Esophagus (tissue), 2 donors: ENCODE measurements at regions not wholly inside any gene's neighbourhood (a gene's known extent, or its start where the extent isn't known, plus 50 kb on each side); places are given as distances from the start of the nearest gene placed in this dataset.
"Not testable (repeated sequence)": the region's sequence is repeated elsewhere in the genome, so short reads cannot be mapped to it uniquely, and the experiment has no call there.

ENCODE experiments used
- H3K27ac ChIP-seq, 2 donors: one replicate each; pipeline ENCODE4 v1.5.1; 2013; ENCODE audit warnings: low read depth in 2 of 2, mild to moderate bottlenecking in 2 of 2, inconsistent platforms in 1 of 2, low read length in 1 of 2, moderate library complexity in 1 of 2
- H3K27me3 ChIP-seq, 2 donors: one replicate each; pipeline ENCODE4 v1.6.1; 2013; ENCODE audit warnings: low read length in 2 of 2, control low read depth in 1 of 2, mild to moderate bottlenecking in 1 of 2; ENCODE audit not compliant: insufficient read depth in 2 of 2, control insufficient read depth in 1 of 2
- H3K36me3 ChIP-seq, 2 donors: one replicate each; pipeline ENCODE4 v1.6.1; 2013; ENCODE audit warnings: low read length in 1 of 2; ENCODE audit not compliant: control insufficient read depth in 2 of 2, insufficient read depth in 2 of 2
- H3K4me1 ChIP-seq, 2 donors: one replicate each; pipeline ENCODE4 v1.6.1; 2013; ENCODE audit warnings: low read length in 1 of 2; ENCODE audit not compliant: control insufficient read depth in 2 of 2, insufficient read depth in 2 of 2
- H3K4me3 ChIP-seq, 2 donors: one replicate each; pipeline ENCODE4 v1.5.1; 2013; ENCODE audit warnings: low read length in 2 of 2, mild to moderate bottlenecking in 2 of 2, low read depth in 1 of 2, moderate library complexity in 1 of 2
- H3K9me3 ChIP-seq, 2 donors: one replicate each; pipeline ENCODE4 v1.6.1; 2013; ENCODE audit warnings: mild to moderate bottlenecking in 2 of 2, low read depth in 1 of 2, low read length in 1 of 2, moderate library complexity in 1 of 2; ENCODE audit not compliant: control insufficient read depth in 2 of 2, insufficient read depth in 1 of 2
- WGBS, 2 donors: extraction: QIAGEN DNeasy Blood & Tissue Kit; methylation state at CpG; one replicate each; pipeline ENCODE4 v1.1.7; 2013; 5-methylcytosine and 5-hydroxymethylcytosine counted together
- donor health status: healthy with polysubstance abuse.
- donor health status: Bipolar disorder and iron deficiency.

DNA sequence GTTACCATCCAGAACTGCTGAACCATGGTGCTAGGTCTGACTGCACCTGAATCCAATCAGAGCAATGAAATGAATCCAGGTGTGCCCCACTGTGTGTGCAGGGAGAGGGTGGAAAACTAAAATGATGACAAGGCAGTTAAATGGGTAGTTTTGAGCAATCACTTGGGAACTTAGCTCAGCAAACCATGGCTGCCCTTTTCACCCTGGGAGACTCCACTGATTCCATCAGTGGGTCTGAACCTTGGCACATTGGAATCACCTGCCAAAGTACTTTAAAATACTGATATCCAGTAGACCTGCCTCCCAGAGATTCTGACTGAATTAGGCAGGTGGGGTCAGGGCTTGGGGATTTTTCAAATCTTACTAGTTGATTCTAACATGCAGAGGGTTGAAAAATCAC is 59.8 kb upstream of the USP3 start:
- Histone ChIP-seq H3K4me1 (no peaks in the 10 kb centered on the region), H3K27me3 (no peaks in the 10 kb centered on the region), H3K9me3 (no peaks in the 10 kb centered on the region), H3K27ac (no peak overlapping the region), H3K4me3 (no peak overlapping the region), H3K36me3 (no peaks in the 10 kb centered on the region)

DNA sequence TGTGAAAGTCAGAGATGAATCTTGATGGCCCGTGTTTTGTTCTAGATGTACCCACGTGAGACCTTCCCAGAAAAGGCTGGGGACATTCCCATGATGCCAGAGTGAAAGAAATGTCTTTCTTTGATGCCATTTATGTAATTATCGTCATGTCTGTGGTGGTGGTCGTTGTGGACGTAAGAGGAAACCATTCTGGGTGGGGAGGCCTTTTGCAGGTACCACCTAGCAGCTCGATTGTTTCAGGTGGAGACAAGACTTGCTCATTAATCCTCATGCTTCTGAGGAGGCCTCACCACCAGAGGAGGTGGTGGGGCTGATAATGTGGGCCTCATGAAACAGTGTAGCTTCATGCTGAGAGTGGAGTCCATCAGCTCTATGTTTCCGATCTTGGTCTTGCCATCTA is 58.1 kb upstream of the USP3 start:
- no peak overlapping the region for H3K27ac ChIP-seq
- no peaks in the 10 kb centered on the region for H3K27me3 ChIP-seq
- WGBS, 2 donors: 67 to 73% methylated on average over 7 of the region's 7 CpGs
- H3K4me3 ChIP-seq: no peak overlapping the region
- no peaks in the 10 kb centered on the region for H3K36me3 ChIP-seq
- H3K4me1 ChIP-seq: no peaks in the 10 kb centered on the region
- H3K9me3 ChIP-seq: no peaks in the 10 kb centered on the region

DNA sequence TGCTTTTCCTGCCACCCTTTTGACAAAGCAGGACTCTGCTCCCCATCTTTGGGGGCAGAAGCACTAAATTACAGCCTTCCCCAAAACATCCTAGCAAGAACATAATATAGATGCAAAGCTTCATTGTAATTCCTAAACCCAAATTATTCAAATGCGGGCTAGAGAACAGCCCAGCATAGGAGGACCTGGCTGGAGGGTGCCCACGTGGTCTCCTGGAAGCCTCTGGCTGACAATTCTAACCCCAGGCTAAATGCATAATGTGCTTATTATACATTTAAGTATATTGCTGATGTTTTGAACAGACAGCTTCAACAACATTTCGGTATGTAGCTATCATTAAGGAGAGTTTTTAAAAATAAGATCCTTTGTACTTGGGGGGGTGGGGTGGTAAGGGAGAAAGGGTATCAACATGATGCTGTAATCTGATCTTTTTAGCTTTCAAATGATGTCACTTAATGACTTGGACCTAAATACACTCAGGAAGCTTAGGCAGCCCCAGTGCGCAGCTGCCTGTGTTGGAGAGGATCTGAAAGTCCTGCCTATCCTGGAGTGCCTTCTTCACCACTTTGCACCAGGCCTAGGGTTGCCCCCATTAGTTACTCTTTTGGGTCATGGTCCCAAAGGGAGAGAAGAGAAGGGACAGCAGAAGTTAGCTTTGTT is 57.2 kb upstream of the USP3 start:
- Histone ChIP-seq H3K4me1 (no peaks in the 10 kb centered on the region), H3K4me3 (no peak overlapping the region)
- 84 to 85% methylated on average over 4 of the region's 4 CpGs for WGBS, 2 donors

DNA sequence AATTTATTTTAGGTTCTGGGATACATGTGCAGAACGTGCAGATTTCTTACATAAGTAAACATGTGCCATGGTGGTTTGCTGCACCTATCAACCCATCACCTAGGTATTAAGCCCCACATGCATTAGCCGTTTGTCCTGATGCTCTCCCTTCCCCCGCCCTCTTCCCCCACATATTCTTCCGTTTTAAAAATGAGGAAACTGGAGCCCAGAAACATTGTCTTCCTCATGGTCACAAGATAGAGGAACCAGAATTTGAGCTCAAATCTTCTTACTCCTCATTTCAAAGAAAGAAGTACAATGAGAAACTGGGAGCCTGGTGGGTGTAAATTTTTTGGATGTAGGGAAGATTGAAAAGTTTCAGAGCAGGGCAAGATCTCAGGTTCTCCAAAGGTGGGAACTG is 56.1 kb upstream of the USP3 start:
- Histone ChIP-seq H3K4me3 (no peak overlapping the region), H3K4me1 (no peaks in the 10 kb centered on the region), H3K36me3 (no peaks in the 10 kb centered on the region), H3K27ac (no peak overlapping the region), H3K9me3 (no peaks in the 10 kb centered on the region), H3K27me3 (no peaks in the 10 kb centered on the region)
- 65 to 74% methylated on average over 4 of the region's 4 CpGs for WGBS, 2 donors

More for the DNA sequence above, 57.2 kb upstream of the USP3 start:
- Histone ChIP-seq H3K9me3 (no peaks in the 10 kb centered on the region), H3K27me3 (no peaks in the 10 kb centered on the region), H3K36me3 (no peaks in the 10 kb centered on the region), H3K27ac (no peak overlapping the region)

DNA sequence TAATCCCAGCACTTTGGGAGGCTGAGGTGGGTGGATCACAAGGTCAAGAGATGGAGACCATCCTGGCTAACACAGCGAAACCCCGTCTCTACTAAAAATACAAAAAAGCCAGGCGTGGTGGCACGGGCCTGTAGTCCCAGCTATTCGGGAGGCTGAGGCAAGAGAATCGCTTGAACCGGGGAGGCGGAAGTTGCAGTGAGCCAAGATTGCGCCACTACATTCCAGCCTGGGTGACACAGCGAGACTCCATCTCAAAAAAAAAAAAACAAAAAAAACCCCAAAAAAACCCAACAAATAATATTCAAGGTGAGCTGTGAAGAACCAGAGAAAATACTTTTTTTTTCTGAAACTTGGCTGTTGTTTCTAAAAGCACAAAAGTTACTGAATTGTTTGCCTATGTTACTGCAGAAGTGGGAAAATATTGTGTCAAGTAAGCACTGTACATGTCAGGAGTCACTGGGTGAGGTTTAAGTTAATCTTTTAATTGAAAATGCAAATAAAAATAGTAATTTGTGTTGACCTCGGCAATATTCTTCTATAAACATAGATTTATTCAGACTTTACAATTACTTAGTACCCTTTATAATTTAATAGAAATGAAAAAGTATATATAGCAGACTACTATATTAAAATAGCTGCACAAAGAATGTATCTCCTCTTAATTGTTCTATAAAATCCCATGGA is 55.4 kb upstream of the USP3 start:
- not testable (repeated sequence) for H3K27me3 ChIP-seq, H3K4me3 ChIP-seq, H3K9me3 ChIP-seq, H3K36me3 ChIP-seq, H3K27ac ChIP-seq, H3K4me1 ChIP-seq
- WGBS, 2 donors: 84 to 94% methylated on average over 11 of the region's 11 CpGs

DNA sequence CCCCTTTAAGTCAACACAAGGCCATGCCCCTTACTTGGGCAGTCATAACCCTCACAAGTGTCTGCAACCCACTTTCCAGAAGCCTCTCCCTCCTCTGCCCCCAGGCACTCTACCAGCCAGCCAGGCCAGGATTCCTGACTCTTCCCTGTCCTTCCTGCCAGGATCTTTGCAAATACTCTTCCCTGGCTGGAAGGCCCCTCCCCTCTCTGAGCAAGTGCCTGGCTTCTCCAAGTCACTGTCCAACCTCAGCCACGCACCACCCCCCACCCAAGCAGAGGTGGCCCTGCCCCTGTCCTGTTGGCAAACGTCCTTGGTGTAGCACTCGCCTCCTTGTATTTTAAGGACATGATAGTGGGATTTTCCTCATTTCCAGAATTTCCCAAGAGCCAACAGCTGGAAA is 54.7 kb upstream of the USP3 start:
- H3K9me3 ChIP-seq: no peaks in the 10 kb centered on the region
- no peaks in the 10 kb centered on the region for H3K4me1 ChIP-seq
- 47 to 51% methylated on average over 3 of the region's 3 CpGs for WGBS, 2 donors
- no peaks in the 10 kb centered on the region for H3K27me3 ChIP-seq
- no peak overlapping the region for H3K27ac ChIP-seq
- H3K4me3 ChIP-seq: no peak overlapping the region
- no peaks in the 10 kb centered on the region for H3K36me3 ChIP-seq

DNA sequence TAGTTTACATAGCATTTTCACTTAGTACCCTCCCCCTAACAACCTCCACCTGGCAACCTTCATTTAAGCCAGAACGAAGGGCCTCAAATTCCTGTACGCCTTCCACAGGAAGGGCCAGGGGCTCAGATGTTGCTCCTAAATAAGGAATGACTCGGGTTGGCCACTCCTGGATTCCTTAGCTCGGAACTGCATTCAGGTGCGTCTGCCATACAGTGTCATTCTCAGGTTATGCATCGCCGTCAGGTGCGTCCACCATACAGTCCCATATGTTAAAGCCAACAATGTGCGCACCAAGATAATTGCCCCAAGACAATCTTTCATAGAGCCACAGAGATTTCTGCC is 53.5 kb upstream of the USP3 start:
- no peak overlapping the region for H3K4me3 ChIP-seq
- no peaks in the 10 kb centered on the region for H3K36me3 ChIP-seq
- H3K4me1 ChIP-seq: no peaks in the 10 kb centered on the region
- 89 to 93% methylated on average over 9 of the region's 9 CpGs for WGBS, 2 donors
- H3K27ac ChIP-seq: no peak overlapping the region
- H3K9me3 ChIP-seq: no peaks in the 10 kb centered on the region
- no peaks in the 10 kb centered on the region for H3K27me3 ChIP-seq

DNA sequence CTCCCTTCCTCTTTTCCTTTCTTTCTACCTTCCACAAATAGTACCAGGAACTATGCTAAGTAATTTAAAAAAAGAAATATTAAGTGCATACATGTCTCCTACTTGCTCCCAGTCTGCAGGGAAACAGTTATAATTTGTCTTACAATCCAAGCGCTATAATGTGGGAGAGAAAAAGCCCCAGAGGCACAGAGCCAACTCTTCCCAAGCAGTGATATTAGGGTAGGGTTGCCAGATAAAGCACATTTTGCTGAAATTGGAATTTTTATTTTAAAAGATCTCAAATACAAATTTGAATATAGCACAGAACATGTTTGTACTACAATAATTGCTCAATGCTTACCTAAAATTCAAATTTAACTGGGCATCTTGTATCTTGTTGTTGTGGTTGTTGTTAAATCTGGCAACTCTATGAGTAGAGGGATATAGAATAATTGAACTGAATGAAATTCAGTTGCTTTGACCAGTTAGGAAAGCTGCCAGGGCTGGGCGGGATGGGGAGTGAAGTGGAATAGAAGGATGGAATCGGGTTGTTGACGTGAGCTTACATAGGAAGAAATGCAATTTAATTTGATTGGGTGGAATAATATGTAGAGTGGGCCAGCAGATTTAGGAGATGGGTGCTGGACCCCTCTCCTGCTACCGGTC is 52.6 kb upstream of the USP3 start:
- no peaks in the 10 kb centered on the region for H3K36me3 ChIP-seq
- no peaks in the 10 kb centered on the region for H3K4me1 ChIP-seq
- no peak overlapping the region for H3K27ac ChIP-seq
- no peaks in the 10 kb centered on the region for H3K9me3 ChIP-seq
- no peaks in the 10 kb centered on the region for H3K27me3 ChIP-seq
- 95 to 96% methylated on average over 5 of the region's 5 CpGs for WGBS, 2 donors
- no peak overlapping the region for H3K4me3 ChIP-seq

DNA sequence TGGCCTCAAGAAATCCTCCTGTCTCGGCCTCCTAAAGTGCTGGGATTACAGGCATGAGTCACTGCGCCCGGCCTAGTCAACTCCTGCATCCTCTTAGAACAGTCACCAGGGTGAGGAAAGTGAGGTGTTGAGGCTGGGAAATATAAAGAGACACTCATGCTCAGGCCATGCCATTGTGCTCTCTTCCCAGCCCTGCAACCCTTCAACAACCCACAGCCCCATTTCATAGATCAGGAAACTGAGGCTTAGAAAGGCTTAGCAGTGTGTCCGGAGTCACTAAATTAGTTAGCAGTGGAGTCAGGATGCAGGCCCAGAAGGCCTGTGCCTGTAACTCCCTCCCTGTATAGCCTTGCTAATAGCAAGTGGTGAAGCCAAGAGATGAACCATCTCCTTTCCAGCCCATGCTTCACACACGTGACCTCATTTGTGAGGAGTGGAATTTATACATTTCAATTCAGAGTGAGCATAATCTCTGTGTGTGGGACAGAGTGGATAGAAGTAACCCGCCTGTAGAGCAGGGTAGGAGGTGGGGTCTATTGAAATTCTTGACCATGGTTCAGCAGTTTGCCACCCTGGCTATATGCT is 51.7 kb upstream of the USP3 start:
- H3K27me3 ChIP-seq: no peaks in the 10 kb centered on the region
- no peak overlapping the region for H3K4me3 ChIP-seq

More for the DNA sequence above, 51.7 kb upstream of the USP3 start:
- no peaks in the 10 kb centered on the region for H3K4me1 ChIP-seq
- H3K36me3 ChIP-seq: no peaks in the 10 kb centered on the region
- WGBS, 2 donors: 92 to 93% methylated on average over 6 of the region's 6 CpGs
- H3K27ac ChIP-seq: no peak overlapping the region
- H3K9me3 ChIP-seq: no peaks in the 10 kb centered on the region
